Heart right ventricle (tissue), 16 donors: ENCODE measurements at regions not wholly inside any gene's neighbourhood (a gene's known extent, or its start where the extent isn't known, plus 50 kb on each side); places are given as distances from the start of the nearest gene placed in this dataset.

ENCODE experiments used
- ATAC-seq, 8 donors: fragments of 200-7000 bp; cut with Tn5 transposase; one replicate each; pipeline ENCODE4 v1.9.1; 2020; ENCODE audit warnings: mild to moderate bottlenecking in 8 of 8, moderate library complexity in 8 of 8, moderate number of reproducible peaks in 1 of 8
- DNase-seq, 2 donors: peaks; one replicate each; pipeline ENCODE4 v3.0.0-alpha.2; 2020
- H3K27ac ChIP-seq, 10 donors: fragments of 200-600 bp; sonication (generic) in 2 of 10; one replicate each; pipeline versions ENCODE4 v1.5.0 to v1.8.0; 2020 to 2022; ENCODE audit warnings: mild to moderate bottlenecking in 3 of 10
- H3K27me3 ChIP-seq, 7 donors: fragments of 200-600 bp; one replicate each; pipeline ENCODE4 v1.8.0; 2021 to 2022; ENCODE audit warnings: mild to moderate bottlenecking in 2 of 7
- H3K36me3 ChIP-seq, 9 donors: fragments of 200-600 bp; sonication (generic) in 1 of 9; one replicate each; pipeline versions ENCODE4 v1.5.0 to v1.8.0; 2020 to 2022; ENCODE audit warnings: mild to moderate bottlenecking in 2 of 9
- H3K4me1 ChIP-seq, 9 donors: fragments of 200-600 bp; sonication (generic) in 1 of 9; one replicate each; pipeline versions ENCODE4 v1.5.0 to v1.8.0; 2020 to 2022; ENCODE audit warnings: mild to moderate bottlenecking in 4 of 9
- H3K4me3 ChIP-seq, 10 donors: fragments of 200-600 bp; sonication (generic) in 2 of 10; one replicate each; pipeline versions ENCODE4 v1.5.0 to v1.8.0; 2020 to 2022; ENCODE audit warnings: mild to moderate bottlenecking in 7 of 10, moderate library complexity in 2 of 10
- H3K9me3 ChIP-seq, 11 donors: fragments of 200-600 bp in 10 of 11; sonication (generic) in 2 of 11; one replicate each; pipeline versions ENCODE4 v1.5.0 to v1.8.0; 2013 to 2022; ENCODE audit warnings: mild to moderate bottlenecking in 2 of 11, control low read depth in 1 of 11, moderate library complexity in 1 of 11
- WGBS, 2 donors: extraction: QIAGEN DNeasy Blood & Tissue Kit; methylation state at CpG; one replicate each; pipeline ENCODE4 v1.1.7; 2013; ENCODE audit warnings: inconsistent platforms in 1 of 2; 5-methylcytosine and 5-hydroxymethylcytosine counted together
- intact Hi-C, 10 donors: fragments of 100-400 bp; cut with DNase I; formaldehyde crosslinking; loops; one replicate each; pipeline versions ENCODE4 v1.11.1 to v1.14.2; 2022
- TF ChIP-seq, protein P1 (sequence below), 9 donors: fragments of 200-600 bp; sonication (generic) in 2 of 9; IDR thresholded peaks; one replicate each; pipeline versions ENCODE4 v1.5.0 to v1.8.0; 2021 to 2022; ENCODE audit warnings: antibody characterized with exemption in 9 of 9, mild to moderate bottlenecking in 5 of 9, moderate library complexity in 1 of 9
- donor health status: Arrhythmogenic right ventricular cardiomyopathy.
- donor health status: ischemic (EF 13 %, LVEDD 7.1; RV severe dilation, severe dysfunction).
- donor health status: healthy with polysubstance abuse.
- donor health status: DM: no; HTN: yes; CAD: no.
- donor health status: DM: no; HTN: no; CAD: no.
- donor health status: ischemic (EF 25% LVEDD 6.9; RV normal size, moderate dysfunction).
- donor health status: ischemic (EF 25% LVEDD 5.7; RV mildly dilated, moderate dysfunction).
- donor health status: healthy.
- donor health status: DM: yes; HTN: yes; CAD: no.
- donor health status: Ischemic cardiomyopathy.
- donor health status: ischemic (EF 35%, LVEDD 5.7; RV mildly dilated, moderate dysfunction).
- donor health status: nonischemic (EF 11% LVEDD 7.7; RV severe dilation, severe dysfunction).
- donor health status: DM: yes; HTN: yes; CAD: no.
- donor health status: PGD.
- donor health status: ischemic (EF 29% LVEDD 5.4; RV normal size, mild dysfunction).
- donor health status: nonischemic (EF 23%, LVEDD 6.1; RV moderate dilation, normal function).

- no peak for DNase-seq
- WGBS, 2 donors: 21 to 36% methylated on average over 1 of the region's 1 CpG
- Histone ChIP-seq H3K4me1 (no peaks in the 10 kb centered on the region), H3K4me3 (no peak overlapping the region), H3K27me3 (no peaks in the 10 kb centered on the region), H3K9me3 (peaks cover 0 to 17% (median 0%) of the 10 kb centered on the region in 11 donors), H3K27ac (no peak overlapping the region), H3K36me3 (no peaks in the 10 kb centered on the region)
- no peak for ATAC-seq
- TF ChIP-seq, protein P1, sequence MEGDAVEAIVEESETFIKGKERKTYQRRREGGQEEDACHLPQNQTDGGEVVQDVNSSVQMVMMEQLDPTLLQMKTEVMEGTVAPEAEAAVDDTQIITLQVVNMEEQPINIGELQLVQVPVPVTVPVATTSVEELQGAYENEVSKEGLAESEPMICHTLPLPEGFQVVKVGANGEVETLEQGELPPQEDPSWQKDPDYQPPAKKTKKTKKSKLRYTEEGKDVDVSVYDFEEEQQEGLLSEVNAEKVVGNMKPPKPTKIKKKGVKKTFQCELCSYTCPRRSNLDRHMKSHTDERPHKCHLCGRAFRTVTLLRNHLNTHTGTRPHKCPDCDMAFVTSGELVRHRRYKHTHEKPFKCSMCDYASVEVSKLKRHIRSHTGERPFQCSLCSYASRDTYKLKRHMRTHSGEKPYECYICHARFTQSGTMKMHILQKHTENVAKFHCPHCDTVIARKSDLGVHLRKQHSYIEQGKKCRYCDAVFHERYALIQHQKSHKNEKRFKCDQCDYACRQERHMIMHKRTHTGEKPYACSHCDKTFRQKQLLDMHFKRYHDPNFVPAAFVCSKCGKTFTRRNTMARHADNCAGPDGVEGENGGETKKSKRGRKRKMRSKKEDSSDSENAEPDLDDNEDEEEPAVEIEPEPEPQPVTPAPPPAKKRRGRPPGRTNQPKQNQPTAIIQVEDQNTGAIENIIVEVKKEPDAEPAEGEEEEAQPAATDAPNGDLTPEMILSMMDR (IDR thresholded peaks at IDR 0.05): no peak
- intact Hi-C loops: no loop called here
Observed at GRCh38 chr2:123128951-123129350, 896.1 kb upstream of the CNTNAP5 start.

DNA sequence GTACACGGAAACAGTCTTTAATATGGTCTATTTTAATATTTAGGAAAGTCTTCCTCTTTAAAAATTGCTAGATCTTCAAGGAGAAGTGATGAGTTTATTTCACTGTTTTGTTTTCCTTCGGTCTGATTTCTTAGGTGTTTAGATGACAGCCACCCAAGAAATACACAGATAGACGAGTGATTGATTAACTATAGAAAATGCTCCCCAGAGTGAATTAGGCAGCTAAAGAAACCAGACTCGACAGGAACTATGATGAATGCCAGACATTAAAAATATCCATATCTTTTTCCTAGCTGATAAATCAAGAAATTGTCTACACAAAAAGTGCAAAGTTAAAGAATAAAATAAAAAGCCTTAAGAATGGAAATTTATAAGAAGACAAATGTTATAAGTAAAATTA lies 888.7 kb upstream of the CNTNAP5 start:
- Histone ChIP-seq H3K9me3 (peaks cover 0 to 13% (median 0%) of the 10 kb centered on the region in 11 donors), H3K36me3 (no peaks in the 10 kb centered on the region), H3K4me1 (no peaks in the 10 kb centered on the region), H3K27ac (no peak overlapping the region), H3K4me3 (no peak overlapping the region), H3K27me3 (no peaks in the 10 kb centered on the region)
- 74 to 77% methylated on average over 4 of the region's 4 CpGs for WGBS, 2 donors
- DNase-seq: no peak
- no peak for ATAC-seq
- intact Hi-C loops: no loop called here
- TF ChIP-seq, protein P1 (IDR thresholded peaks at IDR 0.05): no peak

DNA sequence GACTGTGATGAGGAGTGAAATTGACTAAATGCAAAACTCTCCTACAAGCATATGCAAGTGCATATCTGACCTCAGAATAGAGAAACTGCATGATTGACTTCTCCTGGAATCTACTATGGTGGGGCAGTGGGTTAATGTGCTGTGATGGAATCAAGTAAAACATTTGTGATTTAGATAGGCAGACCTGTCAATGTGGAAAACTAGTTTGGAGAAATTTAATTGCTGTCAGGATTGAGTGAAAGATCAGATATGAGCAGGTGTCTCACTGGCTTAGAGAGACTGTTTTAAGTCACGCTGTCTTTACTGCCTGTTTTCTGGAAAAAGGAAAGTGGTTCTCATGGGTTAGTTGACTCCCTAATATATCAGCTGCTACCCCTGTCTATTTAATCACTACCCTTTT lies 881.0 kb upstream of the CNTNAP5 start:
- peaks cover 0 to 13% (median 0%) of the 10 kb centered on the region in 11 donors for H3K9me3 ChIP-seq
- H3K27me3 ChIP-seq: no peaks in the 10 kb centered on the region
- ATAC-seq (no peak), DNase-seq (no peak)
- 73 to 85% methylated on average over 1 of the region's 1 CpG for WGBS, 2 donors
- no peaks in the 10 kb centered on the region for H3K4me1 ChIP-seq
- H3K36me3 ChIP-seq: no peaks in the 10 kb centered on the region
- no peak overlapping the region for H3K27ac ChIP-seq
- H3K4me3 ChIP-seq: peak overlapping the region in 2 of 10 donors; percentile 34
- intact Hi-C loops: no loop called here
- TF ChIP-seq, protein P1 (IDR thresholded peaks at IDR 0.05): no peak

- TF ChIP-seq, protein P1 (IDR thresholded peaks at IDR 0.05): no peak
- no peak for ATAC-seq
- intact Hi-C loops: no loop called here
- no peak for DNase-seq
- Histone ChIP-seq H3K27ac (no peak overlapping the region), H3K36me3 (no peaks in the 10 kb centered on the region), H3K27me3 (no peaks in the 10 kb centered on the region), H3K4me3 (no peak overlapping the region), H3K9me3 (no peaks in the 10 kb centered on the region), H3K4me1 (no peaks in the 10 kb centered on the region)
- WGBS, 2 donors: 50 to 66% methylated on average over 1 of the region's 1 CpG
Observed at GRCh38 chr2:123153041-123153440, 872.0 kb upstream of the CNTNAP5 start.

DNA sequence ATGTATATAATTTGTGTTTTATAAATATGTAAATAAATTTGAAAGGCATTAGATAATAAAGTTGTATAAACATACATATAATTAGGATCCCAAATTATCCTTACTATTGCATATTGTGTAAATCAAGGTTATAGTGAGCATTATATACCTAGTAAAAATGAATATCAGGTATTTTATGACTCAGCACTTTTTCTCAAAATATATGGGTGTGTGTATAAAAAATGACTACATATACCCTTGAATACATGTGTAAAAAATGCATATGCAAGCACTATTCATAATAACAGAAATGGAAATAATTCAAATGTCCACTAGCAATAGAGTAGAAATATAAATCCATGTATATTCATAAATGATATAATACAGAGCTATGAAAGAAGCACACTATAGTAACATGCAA lies 870.9 kb upstream of the CNTNAP5 start:
- no peak overlapping the region for H3K27ac ChIP-seq
- H3K4me1 ChIP-seq: no peaks in the 10 kb centered on the region
- ATAC-seq (no peak), DNase-seq (no peak)
- TF ChIP-seq, protein P1 (IDR thresholded peaks at IDR 0.05): no peak
- H3K36me3 ChIP-seq: no peaks in the 10 kb centered on the region
- intact Hi-C loops: no loop called here
- H3K9me3 ChIP-seq: no peaks in the 10 kb centered on the region
- H3K27me3 ChIP-seq: no peaks in the 10 kb centered on the region
- H3K4me3 ChIP-seq: no peak overlapping the region
